Dedifferentiated amniotic fluid mesenchymal stem cell (primary cell): ENCODE measurements at regions not wholly inside any gene's neighbourhood (a gene's known extent, or its start where the extent isn't known, plus 50 kb on each side); places are given as distances from the start of the nearest gene placed in this dataset.

Experiments
- DNase-seq: peaks from one replicate; pipeline ENCODE4 v3.0.0-alpha.2; 2016; ENCODE audit errors: extremely low spot score

DNA sequence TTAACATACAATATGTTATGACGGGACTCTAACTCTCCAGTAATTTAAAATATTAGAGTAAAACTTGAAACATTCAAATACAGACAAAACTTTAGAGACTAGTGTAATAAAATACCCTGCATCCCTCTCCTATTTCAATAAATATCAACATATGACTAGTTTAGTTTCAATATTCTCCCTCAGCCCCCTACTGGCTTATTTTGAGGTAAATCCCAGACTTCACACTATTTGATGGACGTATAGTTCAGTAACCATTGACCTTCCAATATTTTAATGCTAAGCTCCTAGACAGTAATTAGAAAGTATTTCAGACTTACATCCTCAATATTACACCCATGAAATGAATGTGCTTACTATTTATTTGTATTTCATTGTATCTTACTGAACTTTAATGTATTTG lies 180.7 kb upstream of the STARD13 start:
- no peak for DNase-seq

DNA sequence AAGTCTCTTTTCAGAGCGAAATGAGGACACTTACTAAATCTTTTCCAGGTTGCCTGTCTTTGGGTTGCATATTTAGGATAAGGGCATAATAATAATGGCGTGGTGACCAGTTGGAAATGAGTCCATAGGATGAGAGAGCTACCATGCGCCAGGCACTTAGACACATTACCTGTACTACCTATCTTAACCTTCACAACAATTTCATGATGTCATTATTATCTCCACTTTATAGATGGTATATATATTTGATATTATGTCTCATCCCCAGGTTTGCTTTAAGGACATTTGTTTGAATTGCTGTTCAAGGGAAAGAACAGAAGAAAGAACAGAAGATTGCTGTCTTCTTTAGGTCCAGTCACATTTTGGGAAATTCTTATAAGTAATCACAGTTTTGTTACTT lies 182.0 kb upstream of the STARD13 start:
- no peak for DNase-seq

DNA sequence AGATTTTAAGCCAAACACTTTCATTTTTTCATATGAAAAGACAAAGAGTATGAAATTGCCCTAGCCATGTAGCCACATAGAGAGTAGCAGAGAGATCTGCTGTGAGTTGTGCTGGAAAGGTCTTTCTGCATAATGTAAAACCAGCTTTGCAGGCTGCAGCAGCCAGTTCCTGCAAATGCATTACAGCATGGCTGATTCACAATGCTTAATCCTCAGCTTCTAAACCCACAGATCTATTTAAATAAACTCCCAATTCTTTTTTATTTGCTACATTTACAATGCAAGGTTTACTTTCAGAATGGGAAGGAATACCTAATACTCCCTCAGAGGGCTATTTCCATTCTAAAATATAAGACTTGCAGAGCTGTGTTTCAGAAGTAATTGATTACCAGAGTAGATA lies 185.6 kb upstream of the STARD13 start:
- DNase-seq, result no peak

DNA sequence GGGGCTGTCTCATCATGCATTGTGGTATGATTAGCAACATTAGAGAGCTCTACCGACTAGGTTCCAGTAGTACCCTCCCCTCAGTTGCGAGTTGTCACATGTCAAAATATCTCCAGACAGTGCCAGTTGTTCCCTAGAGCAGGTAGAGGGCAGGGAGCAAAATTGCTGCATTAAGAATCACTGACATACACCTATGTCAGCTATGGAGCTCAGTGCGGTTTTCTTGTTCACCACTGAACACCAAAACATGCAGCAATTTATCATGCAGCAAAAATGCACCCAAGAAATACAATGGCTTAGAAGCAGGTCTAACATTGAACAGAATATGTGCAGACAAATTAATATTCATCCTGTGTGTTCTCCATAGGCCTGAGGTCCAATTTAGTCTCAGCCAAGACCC lies 186.9 kb upstream of the STARD13 start:
- no peak for DNase-seq

DNA sequence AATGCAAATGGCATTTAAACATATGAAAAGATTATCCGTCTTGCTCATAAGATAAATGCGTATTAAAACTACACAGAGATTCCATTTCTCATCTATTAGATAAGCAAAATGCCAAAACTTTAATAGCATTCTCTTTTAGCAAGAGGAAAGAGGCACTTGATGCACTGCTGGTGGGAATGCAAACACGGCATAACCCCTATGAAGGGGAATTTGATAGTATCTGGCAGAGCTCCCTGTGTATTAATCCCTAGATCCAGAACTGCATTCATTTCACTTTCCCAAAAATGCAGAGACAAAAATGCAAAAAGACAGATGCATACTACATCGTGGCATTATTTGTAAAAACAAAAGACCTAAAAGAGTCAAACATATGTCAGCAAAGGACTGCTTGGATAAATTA lies 193.6 kb upstream of the STARD13 start:
- DNase-seq, result no peak

DNA sequence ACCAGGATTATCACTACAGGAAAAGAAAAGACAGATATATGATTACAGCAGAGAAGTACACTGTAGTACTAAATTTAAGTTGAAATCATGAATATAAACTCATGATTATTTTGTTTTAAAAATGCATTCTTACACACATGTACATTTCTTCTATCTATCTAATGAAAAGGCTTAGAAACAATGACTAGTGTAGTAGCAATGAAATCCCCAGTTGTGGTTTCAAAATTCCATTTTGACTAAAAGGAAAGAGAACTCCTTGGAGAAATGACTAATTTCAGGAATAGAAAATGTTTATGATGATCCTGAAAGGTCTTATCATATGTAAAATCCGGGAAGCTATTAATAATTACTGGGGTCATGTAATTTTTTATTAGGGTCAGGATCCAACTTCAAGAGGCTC lies 195.0 kb upstream of the STARD13 start:
- no peak for DNase-seq

DNA sequence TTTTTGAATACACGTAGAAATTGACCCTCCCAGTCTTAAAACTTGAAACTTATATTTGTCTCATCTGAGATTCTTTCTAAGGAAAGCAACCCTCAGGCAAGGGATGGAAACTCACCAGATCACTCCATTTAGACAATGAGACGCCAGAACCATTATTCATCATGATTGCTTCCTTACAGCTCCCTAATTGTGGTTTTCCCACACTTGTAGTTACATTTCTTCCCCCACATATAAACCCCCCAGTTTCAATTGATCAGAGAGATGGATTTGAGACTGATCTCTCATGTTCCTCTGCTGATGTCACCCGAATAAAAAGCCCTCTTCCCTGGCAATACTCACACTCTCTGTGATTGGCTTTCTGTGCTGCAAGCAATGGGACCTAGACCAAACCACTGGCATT lies 197.9 kb upstream of the STARD13 start:
- DNase-seq, result no peak

DNA sequence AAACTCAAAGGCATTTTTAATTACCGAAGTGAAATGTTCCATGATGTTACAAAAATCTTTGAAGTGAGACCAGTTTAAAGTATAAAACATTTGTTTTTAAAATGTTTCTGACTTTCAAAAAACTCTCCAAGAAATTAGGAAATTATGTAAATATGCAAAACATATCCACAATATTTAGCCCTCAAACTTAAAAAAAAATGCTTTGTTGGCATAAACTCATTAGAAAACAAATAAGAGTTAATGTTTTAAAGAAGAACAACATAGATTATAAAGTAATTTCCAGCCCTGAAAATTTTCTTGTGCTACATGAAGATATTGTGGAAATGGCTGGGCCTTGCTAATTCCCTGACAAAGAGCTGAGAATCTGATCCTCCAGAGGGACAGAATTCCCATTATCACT lies 199.7 kb upstream of the STARD13 start:
- DNase-seq, result no peak

DNA sequence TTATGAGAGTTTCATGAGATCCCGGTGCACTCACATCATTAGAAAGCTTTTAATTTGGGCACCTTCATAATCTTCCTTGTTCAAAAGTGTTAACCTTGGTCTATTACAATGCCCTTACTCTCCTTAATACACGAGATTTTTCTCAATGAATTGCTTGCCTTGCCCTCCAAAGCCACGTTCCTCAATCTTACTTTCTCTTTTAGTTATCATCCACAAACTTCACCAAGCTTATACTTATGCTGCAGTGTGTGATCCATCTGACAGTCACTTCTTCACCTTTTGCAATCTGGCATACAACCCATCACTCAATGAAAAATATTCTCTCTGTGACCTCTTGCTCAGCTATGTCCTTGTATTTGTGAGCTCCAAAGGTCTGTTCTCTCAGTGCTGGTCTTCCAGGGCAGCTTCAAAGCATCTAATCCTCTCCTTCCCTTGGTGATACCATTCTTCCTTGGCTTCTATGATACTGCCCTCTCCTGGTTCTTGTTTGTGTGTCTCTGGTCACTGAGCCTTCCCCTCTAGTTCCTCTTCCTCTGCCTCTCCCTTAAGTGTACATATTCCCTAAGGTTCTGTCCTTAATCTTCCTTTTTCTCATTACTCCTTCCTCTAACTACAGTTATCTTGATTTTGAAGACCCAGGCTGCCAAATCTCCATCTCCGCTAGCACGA lies 202.2 kb upstream of the STARD13 start:
- DNase-seq, result no peak

DNA sequence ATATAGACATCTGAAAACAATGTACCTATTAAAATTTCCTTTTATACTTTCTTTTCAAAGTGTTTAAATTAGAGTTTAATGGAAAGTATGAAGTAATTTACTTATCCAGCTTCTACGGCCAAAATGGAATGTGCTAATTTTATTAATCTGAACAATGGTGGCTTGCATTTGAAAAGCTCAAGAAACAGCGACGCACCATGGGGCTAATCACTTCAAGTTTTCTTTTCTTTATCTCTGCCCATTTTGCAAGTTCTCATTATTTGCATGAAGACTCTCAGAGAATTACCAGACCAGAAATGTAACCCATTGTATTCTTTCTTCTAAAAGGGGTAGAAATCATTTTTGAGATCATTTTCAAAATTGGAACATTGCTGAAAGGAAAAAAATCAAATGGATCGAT lies 204.0 kb upstream of the STARD13 start:
- no peak for DNase-seq

DNA sequence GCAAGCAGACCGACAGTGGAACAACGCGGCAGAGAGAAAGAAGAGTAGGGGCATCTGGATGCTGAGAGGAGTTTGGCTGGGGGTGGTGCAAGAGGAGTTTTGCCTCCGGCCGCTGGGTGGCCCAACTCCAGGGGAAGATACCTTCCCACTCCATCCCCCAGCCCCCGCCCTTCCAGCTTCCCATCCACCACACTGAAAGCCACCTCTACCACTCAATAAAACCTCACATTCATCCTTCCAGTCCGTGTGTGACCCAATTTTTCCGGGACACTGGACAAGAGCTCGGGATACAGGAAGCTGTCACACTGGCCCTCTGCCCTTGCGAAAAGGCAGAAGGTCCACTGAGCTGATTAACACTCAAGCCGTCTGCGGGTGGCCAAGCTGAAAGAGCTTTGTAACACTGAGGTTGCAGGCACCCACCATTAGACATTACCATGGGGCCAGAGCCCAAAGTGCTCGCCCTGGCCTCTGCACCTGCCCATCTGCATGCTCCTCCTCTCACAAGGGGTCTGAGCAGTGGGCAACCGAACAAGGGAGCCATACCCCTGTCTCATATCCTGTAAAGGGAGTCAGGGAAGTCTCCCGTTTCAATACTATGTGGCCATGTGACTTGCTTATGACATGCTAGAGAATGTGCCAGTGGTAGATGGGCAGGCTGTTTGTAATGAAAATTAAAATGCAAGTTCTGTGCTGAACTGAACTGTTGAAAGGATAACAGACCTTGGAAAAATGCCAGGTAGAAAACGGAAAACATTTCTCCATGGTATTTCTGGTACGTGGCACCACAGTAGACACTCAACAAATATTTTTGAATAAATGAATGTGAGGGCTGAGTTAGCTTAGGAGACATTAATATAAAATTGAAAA lies 205.1 kb upstream of the STARD13 start:
- no peak for DNase-seq

DNA sequence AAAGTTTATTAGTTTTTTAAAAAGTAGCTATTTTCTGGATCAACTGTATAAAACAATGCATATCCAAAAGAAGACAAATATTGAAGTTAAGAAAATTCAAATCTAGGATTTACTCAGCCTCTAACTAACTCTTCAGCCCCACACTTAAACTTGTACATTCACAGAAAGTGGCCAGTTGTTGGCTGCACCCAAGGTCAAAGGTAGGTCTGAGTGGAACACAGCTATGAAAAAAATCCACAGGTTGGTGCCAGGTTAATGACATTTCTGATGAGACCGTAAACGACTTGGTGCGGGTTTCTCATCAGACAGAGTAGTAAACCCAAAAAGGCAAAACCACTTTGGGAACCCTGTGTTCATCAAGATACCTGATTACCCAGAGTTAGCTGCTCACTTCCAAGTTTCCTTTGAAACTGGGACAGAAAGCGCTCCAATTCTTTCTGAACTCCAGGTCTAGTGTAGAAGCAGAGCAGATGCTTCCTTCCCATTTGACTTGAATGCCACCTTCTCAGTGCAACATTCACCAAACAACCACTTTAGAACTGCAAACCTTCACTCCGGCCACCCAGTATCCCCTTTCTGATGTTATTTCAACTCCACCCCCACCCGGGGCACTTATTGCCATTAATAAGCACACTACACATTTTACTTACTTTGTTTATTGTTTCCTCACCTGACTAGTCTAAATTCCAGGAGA lies 208.3 kb upstream of the STARD13 start:
- no peak for DNase-seq

DNA sequence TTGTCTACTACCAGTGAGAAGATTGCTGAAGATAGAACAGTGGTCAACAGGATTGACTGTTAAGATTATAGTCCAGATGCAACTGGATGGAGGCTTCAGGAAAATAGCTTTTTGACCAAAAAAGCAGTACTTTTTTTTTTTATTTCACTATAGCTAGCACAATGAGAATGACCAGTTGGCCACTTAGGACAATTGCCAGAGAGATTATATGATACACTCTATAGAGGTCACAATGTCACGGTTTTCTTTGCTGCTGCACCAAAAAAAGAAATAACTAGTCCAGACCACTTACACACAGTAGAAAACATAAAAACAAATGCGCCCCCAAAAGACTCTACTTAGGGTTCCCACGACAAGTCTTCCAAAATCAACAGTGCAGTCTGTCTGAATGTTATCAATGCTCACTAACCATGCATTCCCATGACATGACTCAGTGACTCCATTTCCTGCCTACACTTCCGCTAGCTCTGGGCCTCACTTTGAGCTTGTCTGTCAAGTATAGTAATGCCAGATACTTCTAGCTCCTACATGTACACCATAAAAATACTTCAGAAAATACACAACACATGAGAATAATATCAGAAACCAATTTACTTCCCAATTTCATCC lies 209.1 kb upstream of the STARD13 start:
- DNase-seq, result peak; percentile 64

DNA sequence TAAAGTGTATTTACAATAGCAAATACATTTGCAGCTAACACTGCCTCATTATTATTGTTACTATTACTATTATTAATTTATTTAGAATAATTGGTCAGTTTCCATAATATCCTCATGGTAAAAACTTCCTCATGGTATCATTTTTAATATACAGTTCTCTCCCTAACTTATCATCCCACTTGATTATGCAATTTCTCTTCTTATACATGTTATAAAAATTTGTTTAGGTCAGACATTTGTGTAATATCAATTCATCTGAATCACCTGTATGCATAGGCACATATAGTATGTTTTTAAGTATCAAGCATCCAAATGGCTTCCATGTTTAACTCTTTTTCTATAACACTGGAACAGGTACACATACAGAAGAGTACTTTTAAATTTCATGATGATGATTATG lies 210.8 kb upstream of the STARD13 start:
- no peak for DNase-seq

DNA sequence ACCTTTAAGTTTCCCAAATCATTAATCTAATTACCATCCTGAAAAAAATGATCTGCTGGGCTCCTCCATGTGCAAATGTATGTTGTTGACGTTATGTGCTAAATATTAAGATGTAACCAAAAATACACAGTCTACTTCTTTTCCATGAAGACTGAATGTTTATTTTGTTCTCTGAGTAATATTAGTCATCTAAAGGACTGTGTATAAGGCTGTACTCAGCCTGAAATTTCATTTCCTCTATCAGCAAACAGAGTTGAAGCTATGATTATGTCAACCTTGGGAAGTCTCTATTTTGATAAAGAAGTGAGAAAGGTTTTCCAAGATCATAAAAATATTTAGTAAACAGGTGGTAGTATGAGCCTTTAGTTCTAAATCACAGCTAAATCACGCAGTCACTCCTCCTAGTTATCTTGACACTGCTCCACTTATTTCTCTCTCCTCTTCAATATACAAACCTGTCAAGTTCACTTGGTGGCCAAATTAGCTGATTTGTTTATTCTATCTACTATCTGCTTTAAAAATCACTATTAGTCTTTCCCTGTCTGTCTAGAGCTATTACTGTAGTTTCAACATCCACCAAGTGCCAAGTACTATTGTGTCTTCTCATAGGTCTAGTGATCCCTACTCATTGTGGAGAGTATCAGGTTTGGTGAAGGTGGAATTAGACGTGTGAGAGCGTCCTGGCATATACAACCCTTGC lies 211.7 kb upstream of the STARD13 start:
- peak; percentile 30 for DNase-seq

DNA sequence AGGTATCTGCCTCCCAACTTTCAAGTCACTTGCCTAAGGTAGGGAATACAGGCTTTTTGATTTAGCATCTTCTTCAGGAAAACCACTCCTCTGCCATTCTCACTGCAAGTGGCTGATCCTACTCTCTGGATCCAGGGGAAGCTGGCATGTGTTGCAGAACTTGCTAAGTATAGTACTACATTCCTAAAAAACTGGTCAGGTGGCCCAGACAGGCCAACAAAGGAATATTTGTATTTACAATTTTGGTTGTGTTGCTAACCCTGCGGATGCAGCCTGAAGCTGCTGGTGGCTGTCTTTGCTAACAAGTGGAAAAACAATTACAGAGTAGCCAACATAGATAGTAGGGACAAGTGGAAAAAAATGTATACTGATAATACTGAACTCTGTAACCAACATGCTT lies 222.5 kb upstream of the STARD13 start:
- DNase-seq, result no peak

DNA sequence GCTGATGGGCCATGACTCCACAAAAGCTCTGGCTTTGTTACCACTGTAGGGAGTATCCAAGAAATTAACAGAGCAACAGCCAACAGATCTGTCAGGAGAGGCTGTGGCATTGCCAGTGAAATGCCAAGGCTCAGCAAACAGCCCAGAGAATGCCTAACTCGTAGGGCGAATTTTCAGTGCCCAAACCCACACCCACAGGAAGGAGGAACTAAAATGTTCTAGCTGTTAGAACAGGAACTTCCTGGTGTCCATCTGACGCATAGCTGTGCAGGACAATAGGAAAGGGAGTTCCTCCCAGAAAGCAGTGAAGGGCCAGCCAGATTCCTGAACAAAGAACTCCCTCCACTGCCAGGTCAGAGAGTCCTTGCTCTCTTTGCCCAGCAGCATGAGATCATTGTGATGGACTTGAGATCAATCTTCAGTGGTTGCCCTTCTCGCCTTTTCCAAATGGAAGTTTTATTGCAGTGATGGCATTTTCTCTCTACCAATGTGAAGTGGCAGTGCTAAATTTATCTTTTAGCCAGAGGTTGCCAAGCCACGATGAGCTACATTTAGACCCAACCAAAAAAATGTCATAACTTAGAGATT lies 224.2 kb upstream of the STARD13 start:
- DNase-seq, result peak; percentile 14

DNA sequence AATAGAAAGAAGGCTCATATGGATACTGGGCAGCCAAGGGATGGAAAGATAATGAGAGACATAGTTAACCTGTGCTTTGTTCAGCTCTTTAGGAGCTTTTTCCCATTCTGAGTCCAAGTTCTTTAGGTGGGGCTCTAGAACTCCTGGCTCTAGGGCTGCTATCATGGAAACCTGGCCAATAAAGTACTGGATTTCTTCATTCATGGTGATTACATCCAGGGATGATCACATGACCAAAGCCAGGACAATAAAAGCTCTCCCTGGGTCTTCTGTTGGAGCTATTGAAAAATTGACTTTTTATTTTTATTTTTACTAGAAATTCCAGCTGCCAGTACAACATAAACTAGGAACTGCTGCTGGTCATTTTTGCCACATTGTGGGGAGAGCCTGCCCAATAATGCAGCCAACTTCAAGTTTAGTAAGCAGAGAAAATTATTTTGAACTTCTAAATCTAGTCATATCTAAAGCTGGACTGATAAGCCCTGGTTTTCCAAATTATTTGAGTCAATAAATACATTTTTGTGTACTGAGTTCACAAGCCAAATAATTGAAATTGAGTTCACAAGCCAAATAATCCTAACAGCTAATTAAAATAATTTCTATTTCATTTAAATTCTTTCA lies 224.9 kb upstream of the STARD13 start:
- DNase-seq, result no peak

DNA sequence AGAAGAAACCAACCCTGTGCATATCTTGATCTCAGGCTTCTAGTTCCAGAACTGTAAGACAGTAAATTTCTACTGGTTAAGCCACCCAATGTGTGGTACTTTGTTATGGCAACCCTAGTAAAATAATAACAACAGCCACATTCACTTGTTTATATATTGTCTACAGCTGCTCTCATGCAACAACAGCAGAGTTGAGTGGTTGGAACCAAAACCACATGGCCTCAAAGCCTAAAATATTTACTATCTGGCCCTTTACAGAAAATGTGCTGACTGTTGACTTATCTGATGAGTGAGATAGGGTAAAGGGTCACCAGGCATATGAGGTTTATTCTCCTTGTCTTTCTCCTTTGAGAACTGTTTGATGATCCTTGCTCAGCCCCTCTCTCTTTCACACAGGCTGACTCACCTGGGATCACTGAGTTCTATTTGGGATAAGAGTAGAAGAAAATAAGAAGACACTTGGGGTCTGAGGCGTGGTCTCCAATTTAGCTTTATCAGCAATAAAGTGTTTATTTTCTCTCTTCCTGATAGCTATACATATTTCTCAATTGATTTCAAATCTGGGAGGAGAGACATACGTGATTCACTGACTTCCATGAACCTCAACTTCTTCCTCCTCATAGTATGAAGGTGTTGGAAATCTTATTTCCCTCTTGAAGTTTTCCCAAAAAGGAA lies 227.5 kb upstream of the STARD13 start:
- no peak for DNase-seq

DNA sequence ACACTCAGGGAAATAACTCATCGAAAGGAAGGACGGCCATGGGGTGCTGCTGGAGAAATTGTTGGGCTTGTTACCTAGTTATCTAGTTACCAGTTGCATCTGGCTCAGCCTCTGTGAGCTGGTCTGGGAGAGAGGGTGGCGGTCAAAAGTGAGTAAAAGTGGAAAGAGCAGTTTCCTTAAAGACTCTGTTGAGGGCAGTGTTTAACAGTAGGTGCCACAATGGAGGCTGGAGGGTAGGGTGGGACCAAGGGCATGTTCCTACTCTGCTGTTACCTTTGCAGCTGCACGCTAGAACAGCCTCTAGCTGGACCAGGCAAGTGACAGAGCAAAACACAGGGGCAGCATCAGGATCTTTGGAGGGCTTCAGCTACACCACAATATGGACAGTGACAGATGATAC lies 228.8 kb upstream of the STARD13 start:
- DNase-seq, result peak; percentile 14
